ENCODE measurements at regions not wholly inside any gene's neighbourhood (a gene's known extent, or its start where the extent isn't known, plus 50 kb on each side); places are given as distances from the start of the nearest gene placed in this dataset.

GRCh38 chr4:83860200-83860599, 324.3 kb downstream of the GPAT3 start:
- no peak overlapping the region for H3K9ac ChIP-seq (ENCODE audit: low read length in 3 of 3)
- no peak for FAIRE-seq

GRCh38 chr4:83858131-83858530, 322.2 kb downstream of the GPAT3 start:
- DNase-seq (no peak), FAIRE-seq (no peak)
- intact Hi-C loops (cut with DNase I) = no loop called here
- Histone ChIP-seq H3K36me3 (ENCODE audit: control insufficient read depth in 2 of 3, insufficient read depth in 3 of 3, low read length in 3 of 3) (no peaks in the 10 kb centered on the region), H3K9me3 (ENCODE audit: control insufficient read depth in 2 of 3, insufficient read depth in 1 of 3, low read length in 3 of 3) (no peaks in the 10 kb centered on the region), H3K4me1 (ENCODE audit: control insufficient read depth in 2 of 3, insufficient read depth in 2 of 3, low read depth in 1 of 3, low read length in 3 of 3) (no peaks in the 10 kb centered on the region), H3K27me3 (ENCODE audit: control insufficient read depth, insufficient read depth, low read length) (no peaks in the 10 kb centered on the region), H3K9ac (ENCODE audit: low read length in 3 of 3) (no peak overlapping the region), H3K27ac (ENCODE audit: low read depth in 2 of 2, low read length in 2 of 2) (no peak overlapping the region), H3K4me3 (ENCODE audit: low read length in 3 of 3) (no peak overlapping the region)
- no peak for TF ChIP-seq CTCF (IDR thresholded peaks at IDR 0.05; ENCODE audit: borderline replicate concordance, extremely low read depth, insufficient read depth)

More at GRCh38 chr4:83860200-83860599, 324.3 kb downstream of the GPAT3 start:
- no peak overlapping the region for H3K27ac ChIP-seq (ENCODE audit: low read depth in 2 of 2, low read length in 2 of 2)
- H3K36me3 ChIP-seq (ENCODE audit: control insufficient read depth in 2 of 3, insufficient read depth in 3 of 3, low read length in 3 of 3) = no peaks in the 10 kb centered on the region
- intact Hi-C loops (cut with DNase I) = no loop called here
- H3K4me1 ChIP-seq (ENCODE audit: control insufficient read depth in 2 of 3, insufficient read depth in 2 of 3, low read depth in 1 of 3, low read length in 3 of 3) = no peaks in the 10 kb centered on the region
- DNase-seq = no peak
- no peak overlapping the region for H3K4me3 ChIP-seq (ENCODE audit: low read length in 3 of 3)
- H3K9me3 ChIP-seq (ENCODE audit: control insufficient read depth in 2 of 3, insufficient read depth in 1 of 3, low read length in 3 of 3) = no peaks in the 10 kb centered on the region
- TF ChIP-seq CTCF (IDR thresholded peaks at IDR 0.05; ENCODE audit: borderline replicate concordance, extremely low read depth, insufficient read depth) = no peak
- no peaks in the 10 kb centered on the region for H3K27me3 ChIP-seq (ENCODE audit: control insufficient read depth, insufficient read depth, low read length)

- DNase-seq = peak in 2 of 5 donors; percentile 32 to 76
- H3K27ac ChIP-seq (ENCODE audit: low read depth in 2 of 2, low read length in 2 of 2) = no peak overlapping the region
- H3K36me3 ChIP-seq (ENCODE audit: control insufficient read depth in 2 of 3, insufficient read depth in 3 of 3, low read length in 3 of 3) = no peaks in the 10 kb centered on the region
- H3K9me3 ChIP-seq (ENCODE audit: control insufficient read depth in 2 of 3, insufficient read depth in 1 of 3, low read length in 3 of 3) = no peaks in the 10 kb centered on the region
- intact Hi-C loops (cut with DNase I) = no loop called here
- H3K4me3 ChIP-seq (ENCODE audit: low read length in 3 of 3) = no peak overlapping the region
- no peaks in the 10 kb centered on the region for H3K27me3 ChIP-seq (ENCODE audit: control insufficient read depth, insufficient read depth, low read length)
- no peak overlapping the region for H3K9ac ChIP-seq (ENCODE audit: low read length in 3 of 3)
- TF ChIP-seq CTCF (IDR thresholded peaks at IDR 0.05; ENCODE audit: borderline replicate concordance, extremely low read depth, insufficient read depth) = no peak
- no peak for FAIRE-seq
- H3K4me1 ChIP-seq (ENCODE audit: control insufficient read depth in 2 of 3, insufficient read depth in 2 of 3, low read depth in 1 of 3, low read length in 3 of 3) = no peaks in the 10 kb centered on the region
These were observed 319.1 kb downstream of the GPAT3 start for GRCh38 chr4:83855044-83855443.

- TF ChIP-seq CTCF (IDR thresholded peaks at IDR 0.05; ENCODE audit: borderline replicate concordance, extremely low read depth, insufficient read depth) = no peak
- Histone ChIP-seq H3K27me3 (ENCODE audit: control insufficient read depth, insufficient read depth, low read length) (no peaks in the 10 kb centered on the region), H3K27ac (ENCODE audit: low read depth in 2 of 2, low read length in 2 of 2) (no peak overlapping the region), H3K36me3 (ENCODE audit: control insufficient read depth in 2 of 3, insufficient read depth in 3 of 3, low read length in 3 of 3) (no peaks in the 10 kb centered on the region), H3K9ac (ENCODE audit: low read length in 3 of 3) (no peak overlapping the region), H3K9me3 (ENCODE audit: control insufficient read depth in 2 of 3, insufficient read depth in 1 of 3, low read length in 3 of 3) (no peaks in the 10 kb centered on the region), H3K4me1 (ENCODE audit: control insufficient read depth in 2 of 3, insufficient read depth in 2 of 3, low read depth in 1 of 3, low read length in 3 of 3) (no peaks in the 10 kb centered on the region), H3K4me3 (ENCODE audit: low read length in 3 of 3) (no peak overlapping the region)
- intact Hi-C loops (cut with DNase I) = no loop called here
- DNase-seq = no peak
- FAIRE-seq = no peak
These were observed 316.2 kb downstream of the GPAT3 start for GRCh38 chr4:83852085-83852451.
